Astrocyte (in vitro differentiated cells and primary cell): ENCODE measurements at regions not wholly inside any gene's neighbourhood (a gene's known extent, or its start where the extent isn't known, plus 50 kb on each side); places are given as distances from the start of the nearest gene placed in this dataset.
"Not testable (repeated sequence)": the region's sequence is repeated elsewhere in the genome, so short reads cannot be mapped to it uniquely, and the experiment has no call there.

Experiments
- DNase-seq: peaks from one replicate; pipeline ENCODE4 v3.0.0-alpha.2; 2010; ENCODE audit warnings: low read depth
- FAIRE-seq: peaks from 2 replicates; lab custom pipeline; 2011; peaks lifted over from hg19 to GRCh38; lab: Jason Lieb, UNC
- H2AFZ ChIP-seq: 2 replicates; pipeline ENCODE4 v1.6.0; 2012; ENCODE audit warnings: low read depth, low read length, inconsistent platforms
- H3K27ac ChIP-seq: 2 replicates; pipeline ENCODE4 v1.5.1; 2011; ENCODE audit warnings: low read depth, low read length, inconsistent platforms
- H3K27me3 ChIP-seq: 2 replicates; pipeline ENCODE4 v1.6.0; 2011; ENCODE audit warnings: low read length, inconsistent platforms; ENCODE audit not compliant: insufficient read depth
- H3K36me3 ChIP-seq: 2 replicates; pipeline ENCODE4 v1.5.1; 2011; ENCODE audit warnings: low read length, inconsistent platforms; ENCODE audit not compliant: insufficient read depth
- H3K4me1 ChIP-seq: 2 replicates; pipeline ENCODE4 v1.5.1; 2011; ENCODE audit warnings: low read length, inconsistent platforms; ENCODE audit not compliant: insufficient read depth
- H3K4me2 ChIP-seq: 2 replicates; pipeline ENCODE4 v1.6.0; 2012; ENCODE audit warnings: low read length, inconsistent platforms
- H3K4me3 ChIP-seq: 2 replicates; pipeline ENCODE4 v1.5.1; 2011; ENCODE audit warnings: low read depth, mild to moderate bottlenecking, low read length, inconsistent platforms; ENCODE audit not compliant: insufficient read depth
- H3K79me2 ChIP-seq: 2 replicates; pipeline ENCODE4 v1.6.0; 2012; ENCODE audit warnings: mild to moderate bottlenecking, low read length, inconsistent platforms; ENCODE audit not compliant: insufficient read depth
- H3K9ac ChIP-seq: 2 replicates; pipeline ENCODE4 v1.6.0; 2012; ENCODE audit warnings: mild to moderate bottlenecking, low read length, inconsistent platforms
- H3K9me3 ChIP-seq: 2 replicates; pipeline ENCODE4 v1.5.1; 2012; ENCODE audit warnings: low read depth, mild to moderate bottlenecking, low read length, inconsistent platforms; ENCODE audit not compliant: insufficient read depth
- H4K20me1 ChIP-seq: 2 replicates; pipeline ENCODE4 v1.6.0; 2012; ENCODE audit warnings: low read length, inconsistent platforms; ENCODE audit not compliant: insufficient read depth
- H3K27ac Mint-ChIP-seq: one replicate; pipeline ENCODE4 v1.8.0; 2021; ENCODE audit warnings: mild to moderate bottlenecking, mixed read lengths; ENCODE audit not compliant: unreplicated experiment
- H3K27me3 Mint-ChIP-seq: one replicate; pipeline ENCODE4 v1.8.0; 2021; ENCODE audit warnings: low read depth, mixed read lengths; ENCODE audit not compliant: unreplicated experiment
- H3K36me3 Mint-ChIP-seq: one replicate; pipeline ENCODE4 v1.8.0; 2021; ENCODE audit warnings: low read depth, mixed read lengths; ENCODE audit not compliant: unreplicated experiment
- H3K4me1 Mint-ChIP-seq: one replicate; pipeline ENCODE4 v1.8.0; 2021; ENCODE audit warnings: low read depth, mixed read lengths; ENCODE audit not compliant: unreplicated experiment
- H3K4me3 Mint-ChIP-seq: one replicate; pipeline ENCODE4 v1.8.0; 2021; ENCODE audit warnings: mild to moderate bottlenecking, moderate library complexity, mixed read lengths; ENCODE audit not compliant: unreplicated experiment
- H3K9me3 Mint-ChIP-seq: one replicate; pipeline ENCODE4 v1.8.0; 2021; ENCODE audit warnings: mild to moderate bottlenecking, mixed read lengths; ENCODE audit not compliant: unreplicated experiment
- EZH2 ChIP-seq: IDR thresholded peaks from 2 replicates; pipeline ENCODE4 v1.6.1; 2012; ENCODE audit warnings: mild to moderate bottlenecking, low read length, inconsistent platforms; ENCODE audit not compliant: insufficient read depth
- TF ChIP-seq, protein P1 (sequence below): IDR thresholded peaks from 2 replicates; pipeline ENCODE4 v1.5.1; 2011; ENCODE audit warnings: low read depth, mild to moderate bottlenecking, inconsistent platforms, low read length, moderate library complexity; ENCODE audit not compliant: insufficient read depth

- TF ChIP-seq, protein P1, sequence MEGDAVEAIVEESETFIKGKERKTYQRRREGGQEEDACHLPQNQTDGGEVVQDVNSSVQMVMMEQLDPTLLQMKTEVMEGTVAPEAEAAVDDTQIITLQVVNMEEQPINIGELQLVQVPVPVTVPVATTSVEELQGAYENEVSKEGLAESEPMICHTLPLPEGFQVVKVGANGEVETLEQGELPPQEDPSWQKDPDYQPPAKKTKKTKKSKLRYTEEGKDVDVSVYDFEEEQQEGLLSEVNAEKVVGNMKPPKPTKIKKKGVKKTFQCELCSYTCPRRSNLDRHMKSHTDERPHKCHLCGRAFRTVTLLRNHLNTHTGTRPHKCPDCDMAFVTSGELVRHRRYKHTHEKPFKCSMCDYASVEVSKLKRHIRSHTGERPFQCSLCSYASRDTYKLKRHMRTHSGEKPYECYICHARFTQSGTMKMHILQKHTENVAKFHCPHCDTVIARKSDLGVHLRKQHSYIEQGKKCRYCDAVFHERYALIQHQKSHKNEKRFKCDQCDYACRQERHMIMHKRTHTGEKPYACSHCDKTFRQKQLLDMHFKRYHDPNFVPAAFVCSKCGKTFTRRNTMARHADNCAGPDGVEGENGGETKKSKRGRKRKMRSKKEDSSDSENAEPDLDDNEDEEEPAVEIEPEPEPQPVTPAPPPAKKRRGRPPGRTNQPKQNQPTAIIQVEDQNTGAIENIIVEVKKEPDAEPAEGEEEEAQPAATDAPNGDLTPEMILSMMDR = no peak
- no peak for TF ChIP-seq EZH2
- no peaks in the 10 kb centered on the region for H3K9me3 ChIP-seq
- no peak for DNase-seq
- H2AFZ ChIP-seq = no peak overlapping the region
- H3K4me1 ChIP-seq = no peaks in the 10 kb centered on the region
- H3K4me2 ChIP-seq = no peak overlapping the region
- Mint-ChIP-seq H3K4me3 (no peak overlapping the region), H3K36me3 (no peaks in the 10 kb centered on the region), H3K4me1 (no peaks in the 10 kb centered on the region), H3K9me3 (peaks cover 2% of the 10 kb centered on the region), H3K27ac (no peak overlapping the region), H3K27me3 (peaks cover 6% of the 10 kb centered on the region)
- H4K20me1 ChIP-seq = no peaks in the 10 kb centered on the region
- no peaks in the 10 kb centered on the region for H3K36me3 ChIP-seq
- H3K4me3 ChIP-seq = no peak overlapping the region
- no peaks in the 10 kb centered on the region for H3K27me3 ChIP-seq
- FAIRE-seq = no peak
- no peak overlapping the region for H3K9ac ChIP-seq
- H3K27ac ChIP-seq = no peak overlapping the region
- H3K79me2 ChIP-seq = no peaks in the 10 kb centered on the region
These were observed 56.9 kb upstream of the DHRS4 start for GRCh38 chr14:23896609-23897153.

DNA sequence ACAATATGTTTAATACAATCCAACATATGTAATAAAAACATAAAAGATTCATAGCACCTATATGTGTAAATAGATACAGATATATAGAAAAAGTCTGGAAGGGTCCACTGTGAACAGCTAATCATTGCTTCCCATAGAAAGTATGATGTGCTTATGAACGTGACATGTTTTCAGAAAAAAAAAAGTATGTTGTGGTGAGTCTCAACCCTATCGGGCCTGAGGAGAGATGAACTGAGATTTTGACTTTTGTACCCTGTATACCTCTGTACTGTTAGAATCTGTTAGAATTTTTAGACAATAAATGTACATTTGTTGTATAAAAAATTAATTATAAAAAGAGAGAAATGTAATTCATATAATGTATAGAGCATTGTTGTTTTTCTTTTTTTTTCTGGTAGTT lies 56.3 kb upstream of the DHRS4 start:
- H4K20me1 ChIP-seq, H3K27ac ChIP-seq, H3K27ac Mint-ChIP-seq, H3K4me1 ChIP-seq, H3K9me3 ChIP-seq, H3K9me3 Mint-ChIP-seq, H3K4me3 Mint-ChIP-seq, DNase-seq, H3K36me3 ChIP-seq, H3K4me3 ChIP-seq, H3K79me2 ChIP-seq, H3K4me2 ChIP-seq, H3K4me1 Mint-ChIP-seq, H3K27me3 Mint-ChIP-seq, FAIRE-seq, H3K9ac ChIP-seq, H3K36me3 Mint-ChIP-seq, H2AFZ ChIP-seq, H3K27me3 ChIP-seq: not testable (repeated sequence)

GRCh38 chr14:23898359-23898758 lies 55.2 kb upstream of the DHRS4 start:
- H3K27ac ChIP-seq, H3K79me2 ChIP-seq, H3K4me1 Mint-ChIP-seq, H2AFZ ChIP-seq, H3K27me3 Mint-ChIP-seq, H3K4me3 ChIP-seq, H3K9me3 ChIP-seq, H4K20me1 ChIP-seq, H3K36me3 ChIP-seq, FAIRE-seq, H3K9ac ChIP-seq, H3K4me1 ChIP-seq, H3K27me3 ChIP-seq, DNase-seq, H3K36me3 Mint-ChIP-seq, H3K9me3 Mint-ChIP-seq, H3K27ac Mint-ChIP-seq, H3K4me3 Mint-ChIP-seq, H3K4me2 ChIP-seq: not testable (repeated sequence)

DNA sequence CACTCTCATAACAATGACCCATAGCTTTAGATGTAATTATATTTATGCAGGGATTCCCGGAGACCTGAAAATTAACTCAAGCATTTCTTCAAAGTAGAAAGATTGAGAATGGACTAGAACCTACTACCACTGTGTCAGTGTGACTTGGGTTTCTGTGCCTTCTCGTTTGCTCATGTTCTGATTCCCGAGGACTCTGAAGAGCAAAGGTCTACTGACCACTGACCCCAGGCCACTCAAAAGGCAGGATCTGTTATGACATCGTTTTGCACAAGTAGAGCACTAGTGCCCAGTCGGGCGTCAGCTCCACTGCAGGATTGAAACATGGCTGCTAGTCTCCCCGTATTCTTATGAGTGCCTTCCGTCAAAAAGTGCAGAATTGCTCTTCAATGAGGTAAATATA lies 53.8 kb upstream of the DHRS4 start:
- no peaks in the 10 kb centered on the region for H3K4me1 ChIP-seq
- FAIRE-seq = no peak
- Mint-ChIP-seq H3K4me3 (no peak overlapping the region), H3K4me1 (no peaks in the 10 kb centered on the region), H3K27me3 (peaks cover 15% of the 10 kb centered on the region), H3K36me3 (no peaks in the 10 kb centered on the region), H3K9me3 (peaks cover 5% of the 10 kb centered on the region), H3K27ac (no peak overlapping the region)
- no peak overlapping the region for H2AFZ ChIP-seq
- no peak overlapping the region for H3K27ac ChIP-seq
- H3K9ac ChIP-seq = no peak overlapping the region
- H3K36me3 ChIP-seq = no peaks in the 10 kb centered on the region
- no peaks in the 10 kb centered on the region for H3K79me2 ChIP-seq
- DNase-seq = no peak
- H4K20me1 ChIP-seq = no peaks in the 10 kb centered on the region
- H3K4me3 ChIP-seq = no peak overlapping the region
- H3K27me3 ChIP-seq = no peaks in the 10 kb centered on the region
- no peaks in the 10 kb centered on the region for H3K9me3 ChIP-seq
- H3K4me2 ChIP-seq = no peak overlapping the region
- TF ChIP-seq, protein P1 = no peak
- no peak for TF ChIP-seq EZH2
